M059J (cell line): ENCODE measurements at regions not wholly inside any gene's neighbourhood (a gene's known extent, or its start where the extent isn't known, plus 50 kb on each side); places are given as distances from the start of the nearest gene placed in this dataset.

Experiments
- DNase-seq: peaks from one replicate; pipeline ENCODE4 v3.0.0-alpha.2; 2012; ENCODE audit warnings: low read depth

GRCh38 chr22:49568751-49569285, 258.9 kb downstream of the BRD1 start:
- DNase-seq = no peak

- DNase-seq = no peak
Measured at GRCh38 chr22:49567899-49568750, 259.5 kb downstream of the BRD1 start.

- no peak for DNase-seq
Measured at GRCh38 chr22:49566693-49567092, 261.0 kb downstream of the BRD1 start.

GRCh38 chr22:49566141-49566541, 261.5 kb downstream of the BRD1 start:
- no peak for DNase-seq

GRCh38 chr22:49565516-49565855, 262.2 kb downstream of the BRD1 start:
- no peak for DNase-seq

GRCh38 chr22:49564666-49565515, 262.8 kb downstream of the BRD1 start:
- DNase-seq = no peak

GRCh38 chr22:49564054-49564453, 263.6 kb downstream of the BRD1 start:
- DNase-seq = no peak

- no peak for DNase-seq
Measured at GRCh38 chr22:49562685-49563249, 264.9 kb downstream of the BRD1 start.

- no peak for DNase-seq
Measured at GRCh38 chr22:49561976-49562375, 265.7 kb downstream of the BRD1 start.

- no peak for DNase-seq
Measured at GRCh38 chr22:49561338-49561737, 266.3 kb downstream of the BRD1 start.

- DNase-seq = no peak
Measured at GRCh38 chr22:49555526-49555925, 272.1 kb downstream of the BRD1 start.

GRCh38 chr22:49554741-49555140, 272.9 kb downstream of the BRD1 start:
- no peak for DNase-seq

GRCh38 chr22:49554296-49554625, 273.4 kb downstream of the BRD1 start:
- no peak for DNase-seq

- DNase-seq = peak; percentile 3
Measured at GRCh38 chr22:49553518-49554295, 274.0 kb downstream of the BRD1 start.

- DNase-seq = no peak
Measured at GRCh38 chr22:49553076-49553475, 274.6 kb downstream of the BRD1 start.

GRCh38 chr22:49551897-49552614, 275.6 kb downstream of the BRD1 start:
- no peak for DNase-seq

- DNase-seq = no peak
Measured at GRCh38 chr22:49551446-49551845, 276.2 kb downstream of the BRD1 start.

- DNase-seq = no peak
Measured at GRCh38 chr22:49550766-49551362, 276.8 kb downstream of the BRD1 start.

- no peak for DNase-seq
Measured at GRCh38 chr22:49550141-49550430, 277.6 kb downstream of the BRD1 start.

- no peak for DNase-seq
Measured at GRCh38 chr22:49549256-49550140, 278.2 kb downstream of the BRD1 start.
